ENCODE measurements at regions not wholly inside any gene's neighbourhood (a gene's known extent, or its start where the extent isn't known, plus 50 kb on each side); places are given as distances from the start of the nearest gene placed in this dataset.

GRCh38 chr2:239898292-239898925, 126.7 kb downstream of the NDUFA10 start:
- CTCF ChIA-PET, result no interaction called here
- no peak overlapping the region for H3K27ac Mint-ChIP-seq
- H3K4me3 Mint-ChIP-seq, result no peak overlapping the region
- peaks cover 6% of the 10 kb centered on the region for H3K27me3 Mint-ChIP-seq
- peaks cover 0 to 5% of the 10 kb centered on the region in 2 experiments for H3K27me3 ChIP-seq (ENCODE audit: control insufficient read depth in 1 of 2, insufficient read depth in 2 of 2, low read length in 2 of 2)
- no peaks in the 10 kb centered on the region for H3K36me3 Mint-ChIP-seq (ENCODE audit: low read depth)
- ATAC-seq (ENCODE audit: poor library complexity), result no peak
- no peak for DNase-seq
- intact Hi-C loops (cut with DNase I, micrococcal nuclease), result no loop called here
- H3K27ac ChIP-seq (ENCODE audit: low read depth in 1 of 2, low read length in 2 of 2), result no peak overlapping the region
- H3K4me1 ChIP-seq (ENCODE audit: insufficient read depth, low read length), result no peaks in the 10 kb centered on the region
- H3K36me3 ChIP-seq (ENCODE audit: insufficient read depth, low read length), result no peaks in the 10 kb centered on the region
- H3K4me3 ChIP-seq (ENCODE audit: low read length), result no peak overlapping the region
- no peak for TF ChIP-seq CTCF (IDR thresholded peaks at IDR 0.05)
- H3K9me3 ChIP-seq (ENCODE audit: control insufficient read depth in 1 of 2, insufficient read depth in 1 of 2, low read length in 2 of 2), result peaks cover 0 to 6% of the 10 kb centered on the region in 2 experiments
- POLR2A ChIA-PET, result no interaction called here
- no peaks in the 10 kb centered on the region for H3K4me1 Mint-ChIP-seq (ENCODE audit: low read depth)
- H3K9me3 Mint-ChIP-seq, result no peaks in the 10 kb centered on the region

- H3K27ac Mint-ChIP-seq, result no peak overlapping the region
- POLR2A ChIA-PET, result no interaction called here
- no peak for ATAC-seq (ENCODE audit: poor library complexity)
- H3K4me1 Mint-ChIP-seq (ENCODE audit: low read depth), result no peaks in the 10 kb centered on the region
- Histone ChIP-seq H3K9me3 (ENCODE audit: control insufficient read depth in 1 of 2, insufficient read depth in 1 of 2, low read length in 2 of 2) (peaks cover 0 to 9% of the 10 kb centered on the region in 2 experiments), H3K4me1 (ENCODE audit: insufficient read depth, low read length) (no peaks in the 10 kb centered on the region), H3K27me3 (ENCODE audit: control insufficient read depth in 1 of 2, insufficient read depth in 2 of 2, low read length in 2 of 2) (peaks cover 0 to 5% of the 10 kb centered on the region in 2 experiments), H3K4me3 (ENCODE audit: low read length) (no peak overlapping the region), H3K36me3 (ENCODE audit: insufficient read depth, low read length) (no peaks in the 10 kb centered on the region), H3K27ac (ENCODE audit: low read depth in 1 of 2, low read length in 2 of 2) (no peak overlapping the region)
- H3K9me3 Mint-ChIP-seq, result no peaks in the 10 kb centered on the region
- H3K27me3 Mint-ChIP-seq, result peaks cover 6% of the 10 kb centered on the region
- TF ChIP-seq CTCF (IDR thresholded peaks at IDR 0.05), result no peak
- intact Hi-C loops (cut with DNase I, micrococcal nuclease), result no loop called here
- CTCF ChIA-PET, result no interaction called here
- H3K36me3 Mint-ChIP-seq (ENCODE audit: low read depth), result no peaks in the 10 kb centered on the region
- H3K4me3 Mint-ChIP-seq, result no peak overlapping the region
- no peak for DNase-seq
Measured at GRCh38 chr2:239897596-239898235, 127.4 kb downstream of the NDUFA10 start.

- ATAC-seq (ENCODE audit: poor library complexity), result no peak
- H3K27me3 ChIP-seq (ENCODE audit: control insufficient read depth in 1 of 2, insufficient read depth in 2 of 2, low read length in 2 of 2), result peaks cover 0 to 5% of the 10 kb centered on the region in 2 experiments
- Mint-ChIP-seq H3K4me1 (ENCODE audit: low read depth) (no peaks in the 10 kb centered on the region), H3K36me3 (ENCODE audit: low read depth) (no peaks in the 10 kb centered on the region), H3K27ac (no peak overlapping the region), H3K9me3 (no peaks in the 10 kb centered on the region), H3K4me3 (no peak overlapping the region), H3K27me3 (peaks cover 6% of the 10 kb centered on the region)
- H3K9me3 ChIP-seq (ENCODE audit: control insufficient read depth in 1 of 2, insufficient read depth in 1 of 2, low read length in 2 of 2), result peaks cover 0 to 9% of the 10 kb centered on the region in 2 experiments
- no peak overlapping the region for H3K4me3 ChIP-seq (ENCODE audit: low read length)
- ChIA-PET CTCF (no interaction called here), POLR2A (no interaction called here)
- no peaks in the 10 kb centered on the region for H3K36me3 ChIP-seq (ENCODE audit: insufficient read depth, low read length)
- H3K4me1 ChIP-seq (ENCODE audit: insufficient read depth, low read length), result no peaks in the 10 kb centered on the region
- no peak for TF ChIP-seq CTCF (IDR thresholded peaks at IDR 0.05)
- intact Hi-C loops (cut with DNase I, micrococcal nuclease), result no loop called here
- no peak overlapping the region for H3K27ac ChIP-seq (ENCODE audit: low read depth in 1 of 2, low read length in 2 of 2)
- DNase-seq, result no peak
Measured at GRCh38 chr2:239896075-239896474, 129.1 kb downstream of the NDUFA10 start.
